Sigmoid colon (tissue), 4 donors: ENCODE measurements at regions not wholly inside any gene's neighbourhood (a gene's known extent, or its start where the extent isn't known, plus 50 kb on each side); places are given as distances from the start of the nearest gene placed in this dataset.

Experiments
- CTCF ChIP-seq, 4 experiments: fragments of 450-650 bp in 3 of 4; fragments of 200-600 bp in 1 of 4; IDR thresholded peaks; one replicate each; pipeline ENCODE4 v1.5.1; 2016 to 2019; ENCODE audit warnings: antibody characterized with exemption in 4 of 4, mild to moderate bottlenecking in 3 of 4, moderate library complexity in 2 of 4
- POLR2A ChIP-seq, 2 donors: fragments of 450-650 bp; IDR thresholded peaks; one replicate each; pipeline ENCODE4 v1.6.1; 2016; ENCODE audit warnings: antibody characterized with exemption in 2 of 2, mild to moderate bottlenecking in 2 of 2, moderate library complexity in 2 of 2
- POLR2AphosphoS5 ChIP-seq, 4 donors: sonication (generic); formaldehyde crosslinking; IDR thresholded peaks; one replicate each; pipeline ENCODE4 v1.6.1; 2017; ENCODE audit warnings: antibody characterized with exemption in 4 of 4

DNA sequence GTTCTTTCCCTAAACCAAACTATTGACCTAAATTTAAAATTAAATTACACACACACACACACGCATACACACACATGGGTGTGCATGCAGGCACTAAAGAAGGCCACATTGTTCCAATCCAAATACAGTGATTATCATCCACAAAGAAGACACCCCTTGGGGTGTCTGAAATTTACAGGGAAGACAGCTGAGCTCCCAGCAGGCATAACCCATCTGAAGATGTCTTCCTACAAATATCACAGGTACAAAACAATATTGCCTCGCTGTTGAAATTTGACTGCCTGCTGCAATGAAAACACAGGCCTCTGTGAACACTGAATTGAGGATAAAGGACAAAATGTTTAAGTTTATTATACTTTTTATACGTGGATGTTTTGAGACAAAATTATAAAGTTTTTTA is 50.2 kb upstream of the SLC7A11 start:
- TF ChIP-seq CTCF (IDR thresholded peaks at IDR 0.05) (no peak), POLR2AphosphoS5 (IDR thresholded peaks at IDR 0.05) (no peak), POLR2A (IDR thresholded peaks at IDR 0.05) (no peak)
